ENCODE measurements at regions not wholly inside any gene's neighbourhood (a gene's known extent, or its start where the extent isn't known, plus 50 kb on each side); places are given as distances from the start of the nearest gene placed in this dataset.

DNA sequence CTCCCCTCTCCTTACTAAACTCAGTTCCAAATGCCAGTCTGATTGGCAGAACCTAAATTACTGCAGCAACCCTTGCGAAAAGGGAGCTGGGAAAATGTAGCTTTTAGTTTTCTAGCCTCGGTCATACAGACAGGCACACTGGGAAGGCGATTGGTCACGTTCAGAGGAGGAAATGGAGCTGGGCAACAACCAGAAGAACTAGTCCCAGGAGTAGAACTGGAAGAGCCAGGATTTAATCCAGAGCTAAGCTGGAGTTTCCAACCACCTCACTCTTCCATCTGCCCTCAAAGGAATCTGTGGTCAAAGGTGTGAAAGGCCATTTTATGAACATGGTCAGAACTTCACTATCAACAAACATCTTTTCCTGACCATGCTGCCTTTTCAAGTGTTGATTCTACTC, 155.7 kb upstream of the ARHGAP20 start:
- TF ChIP-seq, protein P1, sequence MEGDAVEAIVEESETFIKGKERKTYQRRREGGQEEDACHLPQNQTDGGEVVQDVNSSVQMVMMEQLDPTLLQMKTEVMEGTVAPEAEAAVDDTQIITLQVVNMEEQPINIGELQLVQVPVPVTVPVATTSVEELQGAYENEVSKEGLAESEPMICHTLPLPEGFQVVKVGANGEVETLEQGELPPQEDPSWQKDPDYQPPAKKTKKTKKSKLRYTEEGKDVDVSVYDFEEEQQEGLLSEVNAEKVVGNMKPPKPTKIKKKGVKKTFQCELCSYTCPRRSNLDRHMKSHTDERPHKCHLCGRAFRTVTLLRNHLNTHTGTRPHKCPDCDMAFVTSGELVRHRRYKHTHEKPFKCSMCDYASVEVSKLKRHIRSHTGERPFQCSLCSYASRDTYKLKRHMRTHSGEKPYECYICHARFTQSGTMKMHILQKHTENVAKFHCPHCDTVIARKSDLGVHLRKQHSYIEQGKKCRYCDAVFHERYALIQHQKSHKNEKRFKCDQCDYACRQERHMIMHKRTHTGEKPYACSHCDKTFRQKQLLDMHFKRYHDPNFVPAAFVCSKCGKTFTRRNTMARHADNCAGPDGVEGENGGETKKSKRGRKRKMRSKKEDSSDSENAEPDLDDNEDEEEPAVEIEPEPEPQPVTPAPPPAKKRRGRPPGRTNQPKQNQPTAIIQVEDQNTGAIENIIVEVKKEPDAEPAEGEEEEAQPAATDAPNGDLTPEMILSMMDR (tag by site-specific recombination; IDR thresholded peaks at IDR 0.05): no peak
- TF ChIP-seq ZSCAN5A (tag by site-specific recombination; IDR thresholded peaks at IDR 0.05): no peak
- TF ChIP-seq, protein P2, sequence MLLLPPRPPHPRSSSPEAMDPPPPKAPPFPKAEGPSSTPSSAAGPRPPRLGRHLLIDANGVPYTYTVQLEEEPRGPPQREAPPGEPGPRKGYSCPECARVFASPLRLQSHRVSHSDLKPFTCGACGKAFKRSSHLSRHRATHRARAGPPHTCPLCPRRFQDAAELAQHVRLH (tag by site-specific recombination; IDR thresholded peaks at IDR 0.05): no peak
